Tibial nerve (tissue), 4 donors: ENCODE measurements at regions not wholly inside any gene's neighbourhood (a gene's known extent, or its start where the extent isn't known, plus 50 kb on each side); places are given as distances from the start of the nearest gene placed in this dataset.

Experiments used
- CTCF ChIP-seq, 5 experiments: fragments of 200-600 bp in 3 of 5; fragments of 450-650 bp in 2 of 5; sonication (generic) in 3 of 5; IDR thresholded peaks; one replicate each; pipeline ENCODE4 v1.5.1; 2016 to 2019; ENCODE audit warnings: antibody characterized with exemption in 5 of 5, mild to moderate bottlenecking in 3 of 5, moderate library complexity in 2 of 5
- EP300 ChIP-seq, 2 donors: sonication (generic); formaldehyde crosslinking; IDR thresholded peaks; one replicate each; pipeline ENCODE4 v1.6.1; 2017; ENCODE audit warnings: antibody characterized with exemption in 2 of 2, mild to moderate bottlenecking in 1 of 2
- POLR2A ChIP-seq, 2 donors: fragments of 450-650 bp; IDR thresholded peaks; one replicate each; pipeline ENCODE4 v1.6.1; 2017; ENCODE audit warnings: antibody characterized with exemption in 2 of 2, mild to moderate bottlenecking in 2 of 2, moderate library complexity in 2 of 2

- TF ChIP-seq CTCF (IDR thresholded peaks at IDR 0.05) (no peak), EP300 (IDR thresholded peaks at IDR 0.05) (no peak), POLR2A (IDR thresholded peaks at IDR 0.05) (no peak)
Measured at GRCh38 chr17:71668807-71669206, 452.0 kb upstream of the SOX9 start.
